ENCODE measurements at regions not wholly inside any gene's neighbourhood (a gene's known extent, or its start where the extent isn't known, plus 50 kb on each side); places are given as distances from the start of the nearest gene placed in this dataset.

DNA sequence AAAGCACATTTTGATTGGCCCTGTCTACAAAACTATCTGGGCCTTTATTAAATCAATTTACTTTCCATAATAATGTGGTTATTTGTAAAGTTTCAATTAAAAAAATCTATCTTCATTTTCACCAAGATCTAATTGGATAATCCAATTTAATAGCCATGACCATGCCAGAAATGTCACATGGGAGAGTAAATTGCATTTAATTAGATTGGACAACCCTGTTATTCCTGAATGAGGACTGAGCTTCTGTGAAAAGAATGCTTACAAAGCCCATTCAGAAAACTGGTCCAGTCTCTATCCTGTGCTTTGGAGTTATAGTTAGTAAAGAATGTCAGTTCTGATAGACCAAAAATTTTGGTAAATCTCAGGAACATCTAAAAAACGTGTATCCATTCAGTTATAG lies 541.9 kb upstream of the ANO5 start:
- TF ChIP-seq, protein P1, sequence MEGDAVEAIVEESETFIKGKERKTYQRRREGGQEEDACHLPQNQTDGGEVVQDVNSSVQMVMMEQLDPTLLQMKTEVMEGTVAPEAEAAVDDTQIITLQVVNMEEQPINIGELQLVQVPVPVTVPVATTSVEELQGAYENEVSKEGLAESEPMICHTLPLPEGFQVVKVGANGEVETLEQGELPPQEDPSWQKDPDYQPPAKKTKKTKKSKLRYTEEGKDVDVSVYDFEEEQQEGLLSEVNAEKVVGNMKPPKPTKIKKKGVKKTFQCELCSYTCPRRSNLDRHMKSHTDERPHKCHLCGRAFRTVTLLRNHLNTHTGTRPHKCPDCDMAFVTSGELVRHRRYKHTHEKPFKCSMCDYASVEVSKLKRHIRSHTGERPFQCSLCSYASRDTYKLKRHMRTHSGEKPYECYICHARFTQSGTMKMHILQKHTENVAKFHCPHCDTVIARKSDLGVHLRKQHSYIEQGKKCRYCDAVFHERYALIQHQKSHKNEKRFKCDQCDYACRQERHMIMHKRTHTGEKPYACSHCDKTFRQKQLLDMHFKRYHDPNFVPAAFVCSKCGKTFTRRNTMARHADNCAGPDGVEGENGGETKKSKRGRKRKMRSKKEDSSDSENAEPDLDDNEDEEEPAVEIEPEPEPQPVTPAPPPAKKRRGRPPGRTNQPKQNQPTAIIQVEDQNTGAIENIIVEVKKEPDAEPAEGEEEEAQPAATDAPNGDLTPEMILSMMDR (IDR thresholded peaks at IDR 0.05) = no peak
- TF ChIP-seq MAZ (IDR thresholded peaks at IDR 0.05; ENCODE audit: borderline replicate concordance, low read depth, low read length) (no peak), POLR2AphosphoS2 (conservative IDR thresholded peaks at IDR 0.05; ENCODE audit: low read length) (no peak), POLR2A (IDR thresholded peaks at IDR 0.05; ENCODE audit: low read length) (no peak), ZC3H11A (IDR thresholded peaks at IDR 0.05) (no peak), EP300 (IDR thresholded peaks at IDR 0.05) (no peak), EHMT2 (IDR thresholded peaks at IDR 0.05; ENCODE audit: low read depth) (no peak), RFX5 (IDR thresholded peaks at IDR 0.05) (no peak), ESRRA (IDR thresholded peaks at IDR 0.05; ENCODE audit: borderline replicate concordance, low read length) (no peak)
- TF ChIP-seq, protein P2, sequence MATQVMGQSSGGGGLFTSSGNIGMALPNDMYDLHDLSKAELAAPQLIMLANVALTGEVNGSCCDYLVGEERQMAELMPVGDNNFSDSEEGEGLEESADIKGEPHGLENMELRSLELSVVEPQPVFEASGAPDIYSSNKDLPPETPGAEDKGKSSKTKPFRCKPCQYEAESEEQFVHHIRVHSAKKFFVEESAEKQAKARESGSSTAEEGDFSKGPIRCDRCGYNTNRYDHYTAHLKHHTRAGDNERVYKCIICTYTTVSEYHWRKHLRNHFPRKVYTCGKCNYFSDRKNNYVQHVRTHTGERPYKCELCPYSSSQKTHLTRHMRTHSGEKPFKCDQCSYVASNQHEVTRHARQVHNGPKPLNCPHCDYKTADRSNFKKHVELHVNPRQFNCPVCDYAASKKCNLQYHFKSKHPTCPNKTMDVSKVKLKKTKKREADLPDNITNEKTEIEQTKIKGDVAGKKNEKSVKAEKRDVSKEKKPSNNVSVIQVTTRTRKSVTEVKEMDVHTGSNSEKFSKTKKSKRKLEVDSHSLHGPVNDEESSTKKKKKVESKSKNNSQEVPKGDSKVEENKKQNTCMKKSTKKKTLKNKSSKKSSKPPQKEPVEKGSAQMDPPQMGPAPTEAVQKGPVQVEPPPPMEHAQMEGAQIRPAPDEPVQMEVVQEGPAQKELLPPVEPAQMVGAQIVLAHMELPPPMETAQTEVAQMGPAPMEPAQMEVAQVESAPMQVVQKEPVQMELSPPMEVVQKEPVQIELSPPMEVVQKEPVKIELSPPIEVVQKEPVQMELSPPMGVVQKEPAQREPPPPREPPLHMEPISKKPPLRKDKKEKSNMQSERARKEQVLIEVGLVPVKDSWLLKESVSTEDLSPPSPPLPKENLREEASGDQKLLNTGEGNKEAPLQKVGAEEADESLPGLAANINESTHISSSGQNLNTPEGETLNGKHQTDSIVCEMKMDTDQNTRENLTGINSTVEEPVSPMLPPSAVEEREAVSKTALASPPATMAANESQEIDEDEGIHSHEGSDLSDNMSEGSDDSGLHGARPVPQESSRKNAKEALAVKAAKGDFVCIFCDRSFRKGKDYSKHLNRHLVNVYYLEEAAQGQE (IDR thresholded peaks at IDR 0.05) = no peak

Measured in A549 (cell line).